Progenitor cell of endocrine pancreas (in vitro differentiated cells): ENCODE measurements at regions not wholly inside any gene's neighbourhood (a gene's known extent, or its start where the extent isn't known, plus 50 kb on each side); places are given as distances from the start of the nearest gene placed in this dataset.

ENCODE experiments used
- DNase-seq: peaks from one replicate; pipeline ENCODE4 v3.0.0; 2021; ENCODE audit warnings: low spot score; ENCODE audit not compliant: unreplicated experiment
- H3K27ac Mint-ChIP-seq: 2 replicates; pipeline ENCODE4 v1.8.0; 2021; ENCODE audit warnings: mild to moderate bottlenecking, moderate library complexity, mixed read lengths
- H3K27me3 Mint-ChIP-seq: 2 replicates; pipeline ENCODE4 v1.8.0; 2021; ENCODE audit warnings: mixed read lengths
- H3K36me3 Mint-ChIP-seq: 2 replicates; pipeline ENCODE4 v1.8.0; 2022; ENCODE audit warnings: mixed read lengths; ENCODE audit not compliant: insufficient read depth
- H3K4me1 Mint-ChIP-seq: 2 replicates; pipeline ENCODE4 v1.8.0; 2021; ENCODE audit warnings: low read depth, mixed read lengths
- H3K4me3 Mint-ChIP-seq: 2 replicates; pipeline ENCODE4 v1.8.0; 2021; ENCODE audit warnings: low read depth, mild to moderate bottlenecking, moderate library complexity, mixed read lengths
- H3K9me3 Mint-ChIP-seq: 2 replicates; pipeline ENCODE4 v1.8.0; 2021; ENCODE audit warnings: low read depth, mixed read lengths
- CTCF ChIP-seq: fragments of 200-600 bp; sonication (generic); IDR thresholded peaks from one replicate; pipeline ENCODE4 v1.5.0; 2021; ENCODE audit warnings: antibody characterized with exemption, mild to moderate bottlenecking; ENCODE audit not compliant: unreplicated experiment

DNA sequence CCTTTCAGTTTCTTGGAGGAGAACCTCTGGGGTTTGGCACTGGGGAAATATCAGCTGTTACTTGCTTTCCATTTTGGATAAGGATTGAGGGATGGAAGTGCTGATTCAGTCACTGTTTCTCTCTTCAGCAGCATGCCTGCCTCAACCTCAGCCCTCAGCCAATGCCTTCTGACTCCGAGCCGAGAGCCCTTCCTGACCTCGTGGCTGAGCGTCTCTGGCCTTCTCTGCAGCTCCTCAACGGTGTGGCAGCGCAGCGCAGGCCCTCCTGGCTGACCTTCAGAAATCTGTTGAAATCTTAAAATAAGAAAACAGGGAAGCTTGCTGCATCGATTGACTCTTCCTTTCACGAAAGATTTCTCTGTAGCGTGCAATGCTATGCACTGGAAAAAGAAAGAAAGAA is 434.3 kb upstream of the FAT1 start:
- H3K4me1 Mint-ChIP-seq, result no peaks in the 10 kb centered on the region
- TF ChIP-seq CTCF, result no peak
- DNase-seq, result no peak
- no peaks in the 10 kb centered on the region for H3K36me3 Mint-ChIP-seq
- no peaks in the 10 kb centered on the region for H3K27me3 Mint-ChIP-seq
- peaks cover 11% of the 10 kb centered on the region for H3K9me3 Mint-ChIP-seq
- H3K4me3 Mint-ChIP-seq, result no peak overlapping the region
- H3K27ac Mint-ChIP-seq, result no peak overlapping the region

DNA sequence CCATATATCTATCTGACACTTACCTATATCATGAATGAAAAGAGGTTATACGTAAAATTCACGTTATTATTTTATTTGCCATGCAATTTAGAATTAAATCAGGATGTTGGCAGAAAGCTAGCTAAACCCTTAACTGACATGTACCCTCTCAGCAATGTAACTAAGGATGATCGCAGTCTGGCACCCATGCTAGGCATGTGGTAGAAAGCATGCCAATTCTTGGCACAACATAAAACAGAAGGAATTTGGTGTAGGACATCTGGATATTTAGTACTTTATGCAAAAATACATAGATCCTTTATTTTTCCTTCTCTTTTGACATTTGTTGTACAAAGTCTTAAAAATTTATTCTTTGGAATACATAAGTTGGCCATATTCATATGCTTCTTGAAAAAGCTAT is 436.8 kb upstream of the FAT1 start:
- no peak overlapping the region for H3K27ac Mint-ChIP-seq
- no peaks in the 10 kb centered on the region for H3K4me1 Mint-ChIP-seq
- no peaks in the 10 kb centered on the region for H3K27me3 Mint-ChIP-seq

DNA sequence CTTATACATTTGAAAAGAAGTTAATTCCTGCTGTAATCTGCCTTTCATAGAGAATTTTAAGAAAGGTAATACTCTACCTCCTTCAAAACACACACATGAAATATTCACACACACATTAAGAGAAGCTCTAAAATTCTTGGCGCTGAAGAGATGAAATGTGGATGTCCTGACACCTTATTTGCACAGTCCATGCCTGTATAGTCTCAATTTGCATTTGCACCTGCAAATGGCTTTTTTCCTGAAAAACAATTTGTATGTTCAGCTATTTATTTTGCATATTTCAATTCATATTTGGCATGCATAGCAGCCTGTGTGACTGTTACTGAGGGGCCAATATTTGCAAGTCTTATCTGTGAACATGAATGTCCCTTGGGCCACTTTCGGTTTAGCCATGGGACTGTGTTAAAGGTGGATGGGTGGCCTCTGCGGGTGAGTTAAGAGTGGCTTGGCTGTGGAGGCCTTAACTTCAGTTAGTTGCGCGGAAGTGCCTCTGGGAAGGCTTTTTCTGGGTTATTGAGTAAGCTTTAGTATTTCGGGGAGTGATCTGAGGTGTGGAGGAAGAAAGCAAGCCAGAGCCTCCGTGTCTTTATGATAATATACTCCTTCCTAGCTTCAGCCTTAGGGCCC is 443.3 kb upstream of the FAT1 start:
- H3K27me3 Mint-ChIP-seq, result no peaks in the 10 kb centered on the region
- no peak for DNase-seq
- H3K36me3 Mint-ChIP-seq, result no peaks in the 10 kb centered on the region
- no peaks in the 10 kb centered on the region for H3K9me3 Mint-ChIP-seq
- peaks cover 2% of the 10 kb centered on the region for H3K4me1 Mint-ChIP-seq
- TF ChIP-seq CTCF, result no peak
- no peak overlapping the region for H3K4me3 Mint-ChIP-seq
- H3K27ac Mint-ChIP-seq, result no peak overlapping the region

More for the DNA sequence above, 436.8 kb upstream of the FAT1 start:
- no peaks in the 10 kb centered on the region for H3K36me3 Mint-ChIP-seq
- H3K9me3 Mint-ChIP-seq, result peaks cover 11% of the 10 kb centered on the region
- TF ChIP-seq CTCF, result no peak
- no peak for DNase-seq
- no peak overlapping the region for H3K4me3 Mint-ChIP-seq

DNA sequence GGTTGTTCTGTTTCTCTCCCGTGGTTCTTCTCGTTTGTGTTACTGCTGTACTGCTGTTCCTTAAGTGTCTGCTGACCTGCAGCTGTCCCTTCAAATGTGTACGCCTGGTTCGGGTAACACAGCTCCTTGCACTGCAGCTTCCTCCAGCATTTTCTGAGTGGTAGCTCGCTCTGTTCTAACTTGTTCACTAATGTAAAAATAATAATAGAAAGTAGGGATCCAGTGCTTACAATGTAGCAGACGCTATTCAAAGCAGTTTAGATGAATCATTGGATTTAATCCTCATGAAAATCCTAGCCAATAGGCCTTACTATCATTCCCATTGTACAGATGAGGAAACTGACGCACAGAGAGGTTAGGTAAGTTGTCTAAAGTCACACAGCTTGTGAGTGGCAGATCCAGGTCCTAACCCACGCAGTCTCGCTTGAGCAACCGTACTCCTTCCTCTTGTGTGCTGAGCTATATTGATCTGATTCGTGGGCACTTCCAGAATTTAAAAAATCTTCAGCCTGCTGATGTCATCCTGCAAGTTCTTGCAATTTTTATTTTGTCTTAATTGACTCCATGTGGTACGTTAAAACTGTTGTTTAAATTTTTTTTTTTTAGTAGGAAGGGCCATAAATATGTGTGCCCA is 448.2 kb upstream of the FAT1 start:
- Mint-ChIP-seq H3K27me3 (no peaks in the 10 kb centered on the region), H3K27ac (no peak overlapping the region), H3K4me1 (peaks cover 2% of the 10 kb centered on the region), H3K9me3 (no peaks in the 10 kb centered on the region), H3K4me3 (no peak overlapping the region), H3K36me3 (no peaks in the 10 kb centered on the region)
- DNase-seq, result no peak
- TF ChIP-seq CTCF, result no peak

- Mint-ChIP-seq H3K4me1 (peaks cover 1% of the 10 kb centered on the region), H3K27me3 (no peaks in the 10 kb centered on the region), H3K36me3 (no peaks in the 10 kb centered on the region), H3K4me3 (no peak overlapping the region), H3K9me3 (no peaks in the 10 kb centered on the region), H3K27ac (no peak overlapping the region)
- no peak for DNase-seq
- no peak for TF ChIP-seq CTCF
Observed at GRCh38 chr4:187172340-187172761, 448.7 kb upstream of the FAT1 start.
